Breast epithelium (tissue), 3 donors: ENCODE measurements at regions not wholly inside any gene's neighbourhood (a gene's known extent, or its start where the extent isn't known, plus 50 kb on each side); places are given as distances from the start of the nearest gene placed in this dataset.

ENCODE experiments used
- CTCF ChIP-seq, 3 donors: fragments of 450-650 bp; IDR thresholded peaks; one replicate each; pipeline ENCODE4 v1.5.1; 2016 to 2017; ENCODE audit warnings: antibody characterized with exemption in 3 of 3, mild to moderate bottlenecking in 3 of 3, moderate library complexity in 3 of 3
- POLR2AphosphoS5 ChIP-seq, 3 donors: sonication (generic); formaldehyde crosslinking; IDR thresholded peaks; one replicate each; pipeline ENCODE4 v1.6.1; 2017; ENCODE audit warnings: antibody characterized with exemption in 3 of 3

GRCh38 chr15:29601811-29602210 lies 220.5 kb downstream of the TJP1 start:
- TF ChIP-seq POLR2AphosphoS5 (IDR thresholded peaks at IDR 0.05) = no peak
- no peak for TF ChIP-seq CTCF (IDR thresholded peaks at IDR 0.05)
